ENCODE measurements at regions not wholly inside any gene's neighbourhood (a gene's known extent, or its start where the extent isn't known, plus 50 kb on each side); places are given as distances from the start of the nearest gene placed in this dataset.

DNA sequence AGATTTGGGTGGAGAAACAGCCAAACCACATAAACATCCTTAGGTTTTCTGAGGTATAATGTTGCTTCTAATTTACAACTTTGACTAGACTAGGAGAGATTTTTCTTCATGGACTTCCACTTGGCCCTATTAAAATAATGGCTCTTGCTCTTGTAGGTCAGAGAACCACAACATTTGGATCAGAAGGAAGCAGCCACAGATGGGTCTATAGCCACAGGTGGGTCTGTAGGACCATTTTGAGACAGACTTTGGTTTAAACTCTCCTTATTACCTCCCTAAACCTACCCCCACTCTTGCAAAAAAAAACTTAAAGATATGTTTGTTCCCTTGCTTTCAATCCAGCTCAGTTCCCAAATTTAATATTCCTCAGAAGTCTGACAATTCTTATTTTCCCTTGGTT lies 1260.8 kb downstream of the GATA3 start:
- TF ChIP-seq, protein P1, sequence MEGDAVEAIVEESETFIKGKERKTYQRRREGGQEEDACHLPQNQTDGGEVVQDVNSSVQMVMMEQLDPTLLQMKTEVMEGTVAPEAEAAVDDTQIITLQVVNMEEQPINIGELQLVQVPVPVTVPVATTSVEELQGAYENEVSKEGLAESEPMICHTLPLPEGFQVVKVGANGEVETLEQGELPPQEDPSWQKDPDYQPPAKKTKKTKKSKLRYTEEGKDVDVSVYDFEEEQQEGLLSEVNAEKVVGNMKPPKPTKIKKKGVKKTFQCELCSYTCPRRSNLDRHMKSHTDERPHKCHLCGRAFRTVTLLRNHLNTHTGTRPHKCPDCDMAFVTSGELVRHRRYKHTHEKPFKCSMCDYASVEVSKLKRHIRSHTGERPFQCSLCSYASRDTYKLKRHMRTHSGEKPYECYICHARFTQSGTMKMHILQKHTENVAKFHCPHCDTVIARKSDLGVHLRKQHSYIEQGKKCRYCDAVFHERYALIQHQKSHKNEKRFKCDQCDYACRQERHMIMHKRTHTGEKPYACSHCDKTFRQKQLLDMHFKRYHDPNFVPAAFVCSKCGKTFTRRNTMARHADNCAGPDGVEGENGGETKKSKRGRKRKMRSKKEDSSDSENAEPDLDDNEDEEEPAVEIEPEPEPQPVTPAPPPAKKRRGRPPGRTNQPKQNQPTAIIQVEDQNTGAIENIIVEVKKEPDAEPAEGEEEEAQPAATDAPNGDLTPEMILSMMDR (IDR thresholded peaks at IDR 0.05; ENCODE audit: insufficient read depth, low read length), result no peak
- no peak for TF ChIP-seq POLR2AphosphoS5 (IDR thresholded peaks at IDR 0.05; ENCODE audit: low read depth)
- no peak for TF ChIP-seq GABPA (IDR thresholded peaks at IDR 0.05; ENCODE audit: low read depth)

All from HL-60 (cell line).